Liver (tissue), 8 donors: ENCODE measurements at regions not wholly inside any gene's neighbourhood (a gene's known extent, or its start where the extent isn't known, plus 50 kb on each side); places are given as distances from the start of the nearest gene placed in this dataset.

Experiments
- DNase-seq: peaks from one replicate; pipeline ENCODE4 v3.0.0-alpha.2; 2017; ENCODE audit warnings: low spot score
- H3K27ac ChIP-seq, 2 donors: one replicate each; pipeline ENCODE4 v1.7.0; 2013; ENCODE audit warnings: inconsistent platforms in 2 of 2, low read length in 2 of 2, control low read depth in 1 of 2, low read depth in 1 of 2, mild to moderate bottlenecking in 1 of 2
- H3K27me3 ChIP-seq, 4 donors: one replicate each; pipeline versions ENCODE4 v1.6.1 to v1.7.0; 2013; ENCODE audit warnings: low read length in 3 of 4, inconsistent platforms in 1 of 4, mild to moderate bottlenecking in 1 of 4, moderate library complexity in 1 of 4; ENCODE audit not compliant: control insufficient read depth in 4 of 4, insufficient read depth in 4 of 4
- H3K36me3 ChIP-seq, 4 donors: one replicate each; pipeline versions ENCODE4 v1.6.1 to v1.7.0; 2013; ENCODE audit warnings: low read length in 3 of 4, mild to moderate bottlenecking in 3 of 4, low read depth in 1 of 4, moderate library complexity in 1 of 4; ENCODE audit not compliant: control insufficient read depth in 4 of 4, insufficient read depth in 3 of 4
- H3K4me1 ChIP-seq, 4 donors: one replicate each; pipeline versions ENCODE4 v1.6.1 to v1.7.0; 2013; ENCODE audit warnings: low read length in 3 of 4, mild to moderate bottlenecking in 3 of 4, moderate library complexity in 1 of 4; ENCODE audit not compliant: control insufficient read depth in 4 of 4, insufficient read depth in 4 of 4
- H3K4me3 ChIP-seq, 3 donors: one replicate each; pipeline versions ENCODE4 v1.6.1 to v1.7.0; 2013; ENCODE audit warnings: low read length in 3 of 3, control low read depth in 1 of 3, low read depth in 1 of 3, mild to moderate bottlenecking in 1 of 3
- H3K9ac ChIP-seq, 2 donors: one replicate each; pipeline ENCODE4 v1.7.0; 2013; ENCODE audit warnings: low read length in 2 of 2, mild to moderate bottlenecking in 2 of 2, moderate library complexity in 2 of 2, control low read depth in 1 of 2, low read depth in 1 of 2
- H3K9me3 ChIP-seq, 4 donors: one replicate each; pipeline versions ENCODE4 v1.6.1 to v1.7.0; 2013; ENCODE audit warnings: low read length in 3 of 4; ENCODE audit not compliant: control insufficient read depth in 4 of 4
- ATF3 ChIP-seq: IDR thresholded peaks from 2 replicates; pipeline ENCODE4 v1.6.1; 2016; ENCODE audit warnings: antibody characterized with exemption
- CTCF ChIP-seq: fragments of 150-350 bp; IDR thresholded peaks from 2 replicates; pipeline ENCODE4 v1.5.1; 2017; ENCODE audit warnings: improper control_type of control experiment, low read depth, low read length; ENCODE audit not compliant: missing input control
- EGR1 ChIP-seq, 2 donors: IDR thresholded peaks; 2 replicates each; pipeline ENCODE4 v1.6.1; 2016 to 2018; ENCODE audit warnings: antibody characterized with exemption in 2 of 2, low read depth in 2 of 2
- FOXA1 ChIP-seq: IDR thresholded peaks from 2 replicates; pipeline ENCODE4 v1.6.1; 2016; ENCODE audit warnings: antibody characterized with exemption
- FOXA2 ChIP-seq: IDR thresholded peaks from 2 replicates; pipeline ENCODE4 v1.6.1; 2016; ENCODE audit warnings: antibody characterized with exemption
- GABPA ChIP-seq, 2 donors: IDR thresholded peaks in 1 of 2; conservative IDR thresholded peaks in 1 of 2; 2 replicates each; pipeline ENCODE4 v1.6.1; 2016; ENCODE audit warnings: antibody characterized with exemption in 2 of 2, mild to moderate bottlenecking in 1 of 2, moderate library complexity in 1 of 2
- HNF4A ChIP-seq, 2 donors: conservative IDR thresholded peaks; 2 replicates each; pipeline ENCODE4 v1.6.1; 2016; ENCODE audit warnings: antibody characterized with exemption in 2 of 2, mild to moderate bottlenecking in 2 of 2
- HNF4G ChIP-seq: IDR thresholded peaks from 2 replicates; pipeline ENCODE4 v1.6.1; 2016; ENCODE audit warnings: antibody characterized with exemption
- JUND ChIP-seq, 2 donors: IDR thresholded peaks; 2 replicates each; pipeline ENCODE4 v1.6.1; 2016; ENCODE audit warnings: antibody characterized with exemption in 2 of 2
- MAX ChIP-seq: IDR thresholded peaks from 2 replicates; pipeline ENCODE4 v1.6.1; 2016; ENCODE audit warnings: antibody characterized with exemption
- NR2F2 ChIP-seq: IDR thresholded peaks from 2 replicates; pipeline ENCODE4 v1.6.1; 2016; ENCODE audit warnings: antibody characterized with exemption
- RAD21 ChIP-seq, 2 donors: IDR thresholded peaks; 2 replicates each; pipeline ENCODE4 v1.6.1; 2016; ENCODE audit warnings: antibody characterized with exemption in 2 of 2, mild to moderate bottlenecking in 2 of 2
- REST ChIP-seq: IDR thresholded peaks from 2 replicates; pipeline ENCODE4 v1.6.1; 2016; ENCODE audit warnings: antibody characterized with exemption, mild to moderate bottlenecking
- RXRA ChIP-seq, 2 donors: IDR thresholded peaks; 2 replicates each; pipeline ENCODE4 v1.6.1; 2017 to 2018; ENCODE audit warnings: antibody characterized with exemption in 2 of 2, mild to moderate bottlenecking in 1 of 2
- SP1 ChIP-seq: IDR thresholded peaks from 2 replicates; pipeline ENCODE4 v1.6.1; 2018; ENCODE audit warnings: antibody characterized with exemption, mild to moderate bottlenecking
- TAF1 ChIP-seq: conservative IDR thresholded peaks from 2 replicates; pipeline ENCODE4 v1.6.1; 2016; ENCODE audit warnings: antibody characterized with exemption, mild to moderate bottlenecking
- YY1 ChIP-seq: IDR thresholded peaks from 2 replicates; pipeline ENCODE4 v1.6.1; 2016; ENCODE audit warnings: antibody characterized with exemption, mild to moderate bottlenecking
- ZBTB33 ChIP-seq: IDR thresholded peaks from 2 replicates; pipeline ENCODE4 v1.6.1; 2016; ENCODE audit warnings: antibody characterized with exemption
- WGBS: extraction: QIAGEN DNeasy Blood & Tissue Kit; methylation state at CpG from one replicate; pipeline ENCODE4 v1.1.7; 2013; 5-methylcytosine and 5-hydroxymethylcytosine counted together
- donor health status: healthy.
- donor health status: healthy.
- donor health status: healthy.
- donor health status: healthy.
- donor health status: healthy.

GRCh38 chr4:15255537-15255936 lies 172.3 kb upstream of the C1QTNF7 start:
- 87% methylated on average over 4 of the region's 4 CpGs for WGBS

GRCh38 chr4:15260758-15261157 lies 167.1 kb upstream of the C1QTNF7 start:
- no peaks in the 10 kb centered on the region for H3K4me1 ChIP-seq
- DNase-seq = no peak
- no peak overlapping the region for H3K27ac ChIP-seq
- H3K9ac ChIP-seq = no peak overlapping the region
- H3K27me3 ChIP-seq = no peaks in the 10 kb centered on the region
- 76% methylated on average over 5 of the region's 5 CpGs for WGBS
- H3K4me3 ChIP-seq = no peak overlapping the region
- TF ChIP-seq YY1 (no peak), REST (no peak), CTCF (no peak), MAX (no peak), RXRA (IDR thresholded peaks at IDR 0.05) (no peak), FOXA2 (no peak), GABPA (IDR thresholded peaks at IDR 0.05 in 1 of 2, conservative IDR thresholded peaks at IDR 0.05 in 1 of 2) (no peak), NR2F2 (no peak), EGR1 (IDR thresholded peaks at IDR 0.05; ENCODE audit: low read depth in 2 of 2) (no peak), SP1 (no peak), ATF3 (no peak), ZBTB33 (no peak), RAD21 (IDR thresholded peaks at IDR 0.05) (no peak), FOXA1 (no peak), HNF4G (no peak)
- no peaks in the 10 kb centered on the region for H3K36me3 ChIP-seq
- peaks cover 2 to 4% (median 3%) of the 10 kb centered on the region in 4 donors for H3K9me3 ChIP-seq

More at GRCh38 chr4:15255537-15255936, 172.3 kb upstream of the C1QTNF7 start:
- Histone ChIP-seq H3K4me1 (no peaks in the 10 kb centered on the region), H3K9ac (no peak overlapping the region), H3K27me3 (no peaks in the 10 kb centered on the region), H3K27ac (no peak overlapping the region), H3K9me3 (no peaks in the 10 kb centered on the region), H3K4me3 (no peak overlapping the region), H3K36me3 (no peaks in the 10 kb centered on the region)
- no peak for DNase-seq
- TF ChIP-seq GABPA (IDR thresholded peaks at IDR 0.05 in 1 of 2, conservative IDR thresholded peaks at IDR 0.05 in 1 of 2) (no peak), FOXA2 (no peak), MAX (no peak), TAF1 (no peak), EGR1 (IDR thresholded peaks at IDR 0.05; ENCODE audit: low read depth in 2 of 2) (no peak), JUND (IDR thresholded peaks at IDR 0.05) (no peak), HNF4A (conservative IDR thresholded peaks at IDR 0.05) (no peak)
